ENCODE measurements at regions not wholly inside any gene's neighbourhood (a gene's known extent, or its start where the extent isn't known, plus 50 kb on each side); places are given as distances from the start of the nearest gene placed in this dataset.
"Not testable (repeated sequence)": the region's sequence is repeated elsewhere in the genome, so short reads cannot be mapped to it uniquely, and the experiment has no call there.

- no peak for DNase-seq (ENCODE audit: low read depth)
Measured at GRCh38 chr13:61880578-61881283, 465.1 kb upstream of the PCDH20 start.

GRCh38 chr13:61878565-61878964 is 462.9 kb upstream of the PCDH20 start:
- DNase-seq (ENCODE audit: low read depth): not testable (repeated sequence)

GRCh38 chr13:61874970-61875579 is 459.4 kb upstream of the PCDH20 start:
- DNase-seq (ENCODE audit: low read depth): no peak

- DNase-seq (ENCODE audit: low read depth): no peak
Measured at GRCh38 chr13:61873717-61874116, 458.1 kb upstream of the PCDH20 start.

DNA sequence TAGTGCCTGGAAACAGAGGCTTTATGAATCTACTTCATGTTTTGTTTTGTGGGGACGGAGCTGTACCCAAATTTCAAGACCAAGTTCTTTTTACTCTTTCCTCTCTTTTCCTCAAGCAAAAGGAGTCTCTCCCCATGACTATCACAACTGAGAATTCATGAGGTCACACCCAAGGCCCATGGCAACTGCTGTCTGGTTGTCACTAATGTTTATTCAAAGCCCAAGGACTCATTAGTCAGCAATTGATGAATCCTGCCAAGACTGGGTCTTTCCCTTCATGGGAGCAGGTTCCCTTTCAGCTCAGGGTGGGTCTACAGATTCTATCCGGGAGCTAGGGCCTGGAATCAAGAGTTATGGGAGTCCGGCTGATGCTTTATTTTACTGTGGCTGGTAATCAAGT is 441.5 kb upstream of the PCDH20 start:
- DNase-seq (ENCODE audit: low read depth): no peak

- no peak for DNase-seq (ENCODE audit: low read depth)
Measured at GRCh38 chr13:61852116-61852619, 436.5 kb upstream of the PCDH20 start.

DNA sequence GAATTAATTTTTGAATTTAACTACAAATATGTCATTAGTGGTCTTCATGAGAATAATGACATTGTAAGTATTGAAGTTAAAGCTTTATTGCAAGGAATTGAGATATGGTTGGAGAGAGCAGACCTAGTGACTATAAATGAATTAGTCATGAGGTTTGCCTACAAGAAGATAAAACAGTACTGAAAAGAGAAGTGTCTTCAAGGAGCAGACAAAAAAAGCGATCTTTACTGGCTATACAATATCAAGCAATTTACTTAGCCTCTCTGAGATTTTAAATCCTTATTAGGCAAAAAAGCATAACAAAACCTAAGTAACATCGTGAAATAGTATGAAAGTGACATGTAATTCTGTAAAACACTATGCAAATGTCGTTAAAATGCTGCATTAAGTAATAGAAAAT is 435.1 kb upstream of the PCDH20 start:
- DNase-seq (ENCODE audit: low read depth): no peak

GRCh38 chr13:61838568-61838967 is 422.9 kb upstream of the PCDH20 start:
- no peak for DNase-seq (ENCODE audit: low read depth)

- no peak for DNase-seq (ENCODE audit: low read depth)
Measured at GRCh38 chr13:61833228-61833627, 417.6 kb upstream of the PCDH20 start.

- no peak for DNase-seq (ENCODE audit: low read depth)
Measured at GRCh38 chr13:61831026-61831425, 415.4 kb upstream of the PCDH20 start.

GRCh38 chr13:61830475-61830874 is 414.8 kb upstream of the PCDH20 start:
- DNase-seq (ENCODE audit: low read depth): no peak

- no peak for DNase-seq (ENCODE audit: low read depth)
Measured at GRCh38 chr13:61824168-61824567, 408.5 kb upstream of the PCDH20 start.

GRCh38 chr13:61812286-61812685 is 396.6 kb upstream of the PCDH20 start:
- DNase-seq (ENCODE audit: low read depth): no peak

GRCh38 chr13:61810065-61810464 is 394.4 kb upstream of the PCDH20 start:
- no peak for DNase-seq (ENCODE audit: low read depth)

- DNase-seq (ENCODE audit: low read depth): no peak
Measured at GRCh38 chr13:61797397-61797796, 381.7 kb upstream of the PCDH20 start.

- DNase-seq (ENCODE audit: low read depth): no peak
Measured at GRCh38 chr13:61795580-61795979, 379.9 kb upstream of the PCDH20 start.

DNA sequence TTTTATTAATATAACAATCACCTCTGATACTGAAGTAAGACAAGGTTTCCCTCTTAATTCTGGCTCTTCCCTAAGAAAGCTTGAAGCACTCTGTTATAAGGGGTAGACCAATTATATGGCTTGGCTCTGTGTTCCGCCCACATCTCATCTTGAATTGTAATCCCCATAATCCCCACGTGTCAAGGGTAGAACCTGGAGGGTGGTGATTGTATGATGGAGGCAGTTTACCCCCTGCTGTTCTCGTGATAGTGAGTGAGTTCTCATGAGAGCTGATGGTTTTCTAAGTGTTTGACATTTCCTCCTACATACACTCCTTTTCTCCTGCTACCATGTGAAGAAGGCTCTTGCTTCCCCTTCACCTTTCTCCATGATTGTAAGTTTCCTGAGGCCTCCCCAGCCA is 363.8 kb upstream of the PCDH20 start:
- no peak for DNase-seq (ENCODE audit: low read depth)

DNA sequence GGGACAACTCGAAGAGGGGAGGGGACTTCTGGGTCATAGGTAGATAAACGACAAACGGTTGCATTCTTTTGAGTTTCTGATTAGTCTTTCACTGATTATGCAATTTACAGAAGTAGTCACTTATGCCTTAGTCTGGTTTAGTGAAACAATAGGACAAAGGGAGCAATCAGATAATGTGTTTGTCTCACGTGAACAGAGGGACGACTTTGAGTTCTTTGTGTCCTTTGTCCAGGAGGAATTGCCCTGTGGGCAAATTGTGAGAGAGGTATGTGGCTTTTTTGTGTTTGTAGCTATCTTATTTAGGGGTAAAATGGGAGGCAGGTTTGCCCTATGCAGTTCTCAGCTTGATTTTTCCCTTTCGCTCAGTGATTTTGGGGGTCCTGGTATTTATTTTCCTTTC is 362.9 kb upstream of the PCDH20 start:
- DNase-seq (ENCODE audit: low read depth): no peak

DNA sequence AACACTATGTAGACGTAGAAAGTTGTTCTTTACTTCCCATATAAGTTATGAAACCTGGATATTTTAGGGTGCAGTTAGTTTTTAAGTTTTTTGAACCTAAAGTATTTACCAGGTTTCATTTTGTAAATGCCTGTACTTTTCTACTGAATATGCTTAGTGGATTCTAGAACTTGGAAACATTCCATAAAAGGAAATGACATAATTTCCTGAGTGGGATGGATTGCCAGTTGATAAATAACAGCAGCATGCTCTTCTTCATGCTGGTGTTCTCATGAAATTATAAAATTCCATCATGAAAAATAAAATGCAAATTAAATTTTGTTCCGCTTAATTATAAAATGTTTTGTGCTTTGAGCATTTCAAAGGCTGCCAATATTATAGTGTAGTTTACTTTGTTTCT is 362.2 kb upstream of the PCDH20 start:
- DNase-seq (ENCODE audit: low read depth): no peak

- DNase-seq (ENCODE audit: low read depth): no peak
Measured at GRCh38 chr13:61777271-61777670, 361.6 kb upstream of the PCDH20 start.

DNA sequence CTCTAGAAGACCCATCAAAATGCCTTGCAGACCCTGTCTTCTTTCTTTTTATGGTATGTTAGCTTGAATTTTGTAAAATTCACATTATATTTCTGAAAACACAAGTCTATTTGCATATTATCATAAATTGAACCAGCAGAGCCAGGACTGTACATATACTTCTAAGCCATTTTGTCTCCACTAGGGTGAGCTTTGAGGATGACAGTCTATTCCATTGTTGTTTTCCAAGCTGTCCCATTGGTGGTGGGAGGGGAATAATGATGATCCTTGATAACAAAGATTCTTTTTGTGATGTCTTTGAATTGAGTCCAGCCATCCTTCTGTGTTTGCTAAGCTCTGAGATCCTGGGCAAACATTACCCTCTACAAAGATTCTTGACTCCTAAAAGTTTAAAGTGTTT is 359.3 kb upstream of the PCDH20 start:
- no peak for DNase-seq (ENCODE audit: low read depth)

GRCh38 chr13:61770681-61771080 is 355.0 kb upstream of the PCDH20 start:
- no peak for DNase-seq (ENCODE audit: low read depth)

DNA sequence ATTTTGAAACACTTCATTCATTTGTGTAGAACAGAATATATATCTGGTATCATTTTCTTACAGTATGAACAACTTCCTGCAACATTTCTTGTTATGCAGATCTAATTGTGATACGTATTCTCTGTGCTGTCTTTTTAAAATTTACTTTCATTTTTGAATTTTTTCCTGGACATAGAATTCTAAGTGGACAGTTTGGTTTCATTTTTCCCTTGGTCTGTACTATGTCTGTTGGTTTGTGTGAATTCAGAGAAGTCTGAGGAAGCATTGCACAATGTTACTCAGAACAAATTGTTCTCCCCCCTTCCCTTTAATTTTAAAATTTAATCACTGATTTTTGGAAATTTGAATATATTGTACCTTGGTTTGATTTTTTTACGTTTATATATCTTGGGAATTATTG is 352.5 kb upstream of the PCDH20 start:
- no peak for DNase-seq (ENCODE audit: low read depth)

GRCh38 chr13:61766667-61767058 is 351.0 kb upstream of the PCDH20 start:
- DNase-seq (ENCODE audit: low read depth): no peak
